B cell (primary cell): ENCODE measurements at regions not wholly inside any gene's neighbourhood (a gene's known extent, or its start where the extent isn't known, plus 50 kb on each side); places are given as distances from the start of the nearest gene placed in this dataset.

ENCODE experiments used
- ATAC-seq: fragments of 200-7000 bp; cut with Tn5 transposase; one replicate; pipeline ENCODE4 v1.10.0; 2021; ENCODE audit warnings: low read depth, mild to moderate bottlenecking, moderate number of reproducible peaks, moderate library complexity
- CTCF ChIA-PET: fragments of 350-600 bp; sonication (Branson Sonifier 250); formaldehyde crosslinking; loops from one replicate; lab custom pipeline; 2021; ENCODE audit warnings: antibody characterized with exemption, inconsistent platforms; lab: Charles Lee
- POLR2A ChIA-PET: fragments of 350-600 bp; sonication (Branson Sonifier 250); formaldehyde crosslinking; loops from one replicate; lab custom pipeline; 2021; ENCODE audit warnings: antibody characterized with exemption; lab: Charles Lee
- DNase-seq: peaks from one replicate; pipeline ENCODE4 v3.0.0; 2013
- H2AFZ ChIP-seq: 2 replicates; pipeline ENCODE4 v1.6.1; 2012; ENCODE audit warnings: mild to moderate bottlenecking, low read depth, low read length; ENCODE audit not compliant: insufficient read depth, poor library complexity, severe bottlenecking
- H3K27ac ChIP-seq, 2 donors: 1 replicate in 1 of 2; 2 replicates in 1 of 2; pipeline ENCODE4 v1.5.1; 2012 to 2013; ENCODE audit warnings: low read length in 2 of 2, mild to moderate bottlenecking in 2 of 2, moderate library complexity in 1 of 2
- H3K27me3 ChIP-seq, 4 experiments: fragments of 200-600 bp in 1 of 4; sonication (generic) in 1 of 4; replicated peaks in 1 of 4; 1 replicate in 2 of 4; 2 replicates in 2 of 4; pipeline versions ENCODE4 v1.6.1 to v1.7.0; 2013 to 2016; ENCODE audit warnings: low read length in 3 of 4, mild to moderate bottlenecking in 2 of 4, mixed read lengths in 1 of 4, moderate library complexity in 1 of 4; ENCODE audit not compliant: insufficient read depth in 4 of 4, control insufficient read depth in 3 of 4; ENCODE audit errors: control extremely low read depth in 1 of 4
- H3K36me3 ChIP-seq, 2 experiments: replicated peaks in 1 of 2; 1 replicate in 1 of 2; 2 replicates in 1 of 2; pipeline versions ENCODE4 v1.6.1 to v1.7.1; 2013; ENCODE audit warnings: low read length in 1 of 2; ENCODE audit not compliant: insufficient read depth in 2 of 2, control insufficient read depth in 1 of 2; ENCODE audit errors: control extremely low read depth in 1 of 2, extremely low read depth in 1 of 2
- H3K4me1 ChIP-seq, 2 donors: fragments of 200-600 bp in 1 of 2; sonication (generic) in 1 of 2; 1 replicate in 1 of 2; 2 replicates in 1 of 2; pipeline versions ENCODE4 v1.5.1 to v1.6.1; 2013 to 2017; ENCODE audit warnings: low read length in 2 of 2; ENCODE audit not compliant: control insufficient read depth in 2 of 2, insufficient read depth in 2 of 2
- H3K4me2 ChIP-seq: replicated peaks from 2 replicates; pipeline ENCODE3; 2012; ENCODE audit warnings: mild to moderate bottlenecking, low read depth, low read length; ENCODE audit not compliant: poor library complexity, severe bottlenecking
- H3K4me3 ChIP-seq, 5 experiments: fragments of 200-600 bp in 1 of 5; sonication (generic) in 1 of 5; 1 replicate in 3 of 5; 2 replicates in 2 of 5; pipeline versions ENCODE4 v1.5.1 to v1.7.0; 2011 to 2016; ENCODE audit warnings: low read length in 4 of 5, mild to moderate bottlenecking in 4 of 5, low read depth in 2 of 5, control low read depth in 1 of 5, moderate library complexity in 1 of 5; ENCODE audit not compliant: insufficient read depth in 1 of 5; ENCODE audit errors: control extremely low read depth in 1 of 5, extremely low read depth in 1 of 5
- H3K79me2 ChIP-seq: fragments of 200-600 bp; sonication (generic); one replicate; pipeline ENCODE4 v1.6.0; 2016; ENCODE audit warnings: low read length; ENCODE audit not compliant: control insufficient read depth, insufficient read depth
- H3K9ac ChIP-seq: fragments of 200-600 bp; sonication (generic); 2 replicates; pipeline ENCODE4 v1.6.1; 2017; ENCODE audit warnings: mild to moderate bottlenecking, low read length, moderate library complexity
- H3K9me3 ChIP-seq, 3 donors: one replicate each; pipeline versions ENCODE4 v1.6.1 to v1.7.1; 2013; ENCODE audit warnings: low read length in 2 of 3; ENCODE audit not compliant: control insufficient read depth in 2 of 3, insufficient read depth in 1 of 3; ENCODE audit errors: control extremely low read depth in 1 of 3
- H4K20me1 ChIP-seq: 2 replicates; pipeline ENCODE4 v1.6.0; 2012; ENCODE audit warnings: mild to moderate bottlenecking, low read length; ENCODE audit not compliant: insufficient read depth, control insufficient read depth, poor library complexity, severe bottlenecking
- H3K27ac Mint-ChIP-seq: one replicate; pipeline ENCODE4 v1.8.0; 2021; ENCODE audit warnings: mixed read lengths
- H3K27me3 Mint-ChIP-seq: one replicate; pipeline ENCODE4 v1.8.0; 2021; ENCODE audit warnings: mixed read lengths
- H3K4me1 Mint-ChIP-seq: one replicate; pipeline ENCODE4 v1.8.0; 2021; ENCODE audit warnings: mixed read lengths
- H3K4me3 Mint-ChIP-seq: one replicate; pipeline ENCODE4 v1.8.0; 2021; ENCODE audit warnings: mixed read lengths
- H3K9me3 Mint-ChIP-seq: one replicate; pipeline ENCODE4 v1.8.0; 2022; ENCODE audit warnings: mixed read lengths; ENCODE audit not compliant: insufficient read depth
- EZH2 ChIP-seq: IDR thresholded peaks from 2 replicates; pipeline ENCODE4 v1.6.1; 2012; ENCODE audit warnings: borderline replicate concordance, low read depth, mild to moderate bottlenecking, moderate library complexity, low read length; ENCODE audit not compliant: insufficient read depth, poor library complexity, severe bottlenecking
- WGBS: methylation state at CpG from one replicate; pipeline ENCODE4 v1.1.5; 2013; ENCODE audit warnings: missing lambda C conversion rate; ENCODE audit not compliant: insufficient coverage; 5-methylcytosine and 5-hydroxymethylcytosine counted together
- intact Hi-C: fragments of 100-400 bp; cut with micrococcal nuclease; formaldehyde crosslinking; loops from one replicate; pipeline ENCODE4 v1.10.0; 2022
- TF ChIP-seq, protein P1 (sequence below): fragments of 200-600 bp; IDR thresholded peaks from one replicate; pipeline ENCODE4 v1.8.0; 2022; ENCODE audit warnings: antibody characterized with exemption, mild to moderate bottlenecking

GRCh38 chr18:10207682-10208345 is 246.6 kb upstream of the APCDD1 start:
- H3K27me3 Mint-ChIP-seq, result no peaks in the 10 kb centered on the region
- DNase-seq (no peak), ATAC-seq (no peak)
- no peak overlapping the region for H2AFZ ChIP-seq
- H3K9me3 ChIP-seq, result no peaks in the 10 kb centered on the region
- no peak for TF ChIP-seq EZH2
- ChIA-PET CTCF (no interaction called here), POLR2A (no interaction called here)
- WGBS, result 67% methylated on average over 3 of the region's 3 CpGs
- H3K9ac ChIP-seq, result no peak overlapping the region
- no peaks in the 10 kb centered on the region for H3K79me2 ChIP-seq
- no peak overlapping the region for H3K4me2 ChIP-seq
- H3K4me3 ChIP-seq, result no peak overlapping the region
- no peak overlapping the region for H3K27ac ChIP-seq
- H3K4me1 ChIP-seq, result no peaks in the 10 kb centered on the region
- H3K9me3 Mint-ChIP-seq, result no peaks in the 10 kb centered on the region
- H3K36me3 ChIP-seq, result no peaks in the 10 kb centered on the region
- H3K27ac Mint-ChIP-seq, result no peak overlapping the region
- no peak overlapping the region for H3K4me3 Mint-ChIP-seq
- intact Hi-C loops, result no loop called here
- no peaks in the 10 kb centered on the region for H3K4me1 Mint-ChIP-seq
- H4K20me1 ChIP-seq, result no peaks in the 10 kb centered on the region
- peaks cover 0 to 3% (median 0%) of the 10 kb centered on the region in 4 experiments for H3K27me3 ChIP-seq

GRCh38 chr18:10209302-10209701 is 245.1 kb upstream of the APCDD1 start:
- Mint-ChIP-seq H3K4me1 (peaks cover 8% of the 10 kb centered on the region), H3K9me3 (no peaks in the 10 kb centered on the region), H3K4me3 (no peak overlapping the region), H3K27ac (no peak overlapping the region), H3K27me3 (no peaks in the 10 kb centered on the region)
- DNase-seq (no peak), ATAC-seq (no peak)
- no peak overlapping the region for H3K4me2 ChIP-seq
- no peak for TF ChIP-seq EZH2
- TF ChIP-seq, protein P1, sequence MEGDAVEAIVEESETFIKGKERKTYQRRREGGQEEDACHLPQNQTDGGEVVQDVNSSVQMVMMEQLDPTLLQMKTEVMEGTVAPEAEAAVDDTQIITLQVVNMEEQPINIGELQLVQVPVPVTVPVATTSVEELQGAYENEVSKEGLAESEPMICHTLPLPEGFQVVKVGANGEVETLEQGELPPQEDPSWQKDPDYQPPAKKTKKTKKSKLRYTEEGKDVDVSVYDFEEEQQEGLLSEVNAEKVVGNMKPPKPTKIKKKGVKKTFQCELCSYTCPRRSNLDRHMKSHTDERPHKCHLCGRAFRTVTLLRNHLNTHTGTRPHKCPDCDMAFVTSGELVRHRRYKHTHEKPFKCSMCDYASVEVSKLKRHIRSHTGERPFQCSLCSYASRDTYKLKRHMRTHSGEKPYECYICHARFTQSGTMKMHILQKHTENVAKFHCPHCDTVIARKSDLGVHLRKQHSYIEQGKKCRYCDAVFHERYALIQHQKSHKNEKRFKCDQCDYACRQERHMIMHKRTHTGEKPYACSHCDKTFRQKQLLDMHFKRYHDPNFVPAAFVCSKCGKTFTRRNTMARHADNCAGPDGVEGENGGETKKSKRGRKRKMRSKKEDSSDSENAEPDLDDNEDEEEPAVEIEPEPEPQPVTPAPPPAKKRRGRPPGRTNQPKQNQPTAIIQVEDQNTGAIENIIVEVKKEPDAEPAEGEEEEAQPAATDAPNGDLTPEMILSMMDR, result no peak
- peaks cover 6 to 9% of the 10 kb centered on the region in 2 donors for H3K4me1 ChIP-seq
- H3K9me3 ChIP-seq, result no peaks in the 10 kb centered on the region
- no peak overlapping the region for H3K27ac ChIP-seq
- no peak overlapping the region for H2AFZ ChIP-seq
- POLR2A ChIA-PET, result no interaction called here
- H3K27me3 ChIP-seq, result peaks cover 0 to 3% (median 0%) of the 10 kb centered on the region in 4 experiments
- CTCF ChIA-PET, result no interaction called here
- 95% methylated on average over 4 of the region's 8 CpGs for whole genome bisulfite sequencing
- H3K79me2 ChIP-seq, result no peaks in the 10 kb centered on the region
- H3K36me3 ChIP-seq, result no peaks in the 10 kb centered on the region
- no peak overlapping the region for H3K4me3 ChIP-seq
- H4K20me1 ChIP-seq, result no peaks in the 10 kb centered on the region
- intact Hi-C loops, result no loop called here
- H3K9ac ChIP-seq, result no peak overlapping the region
